ENCODE measurements at regions not wholly inside any gene's neighbourhood (a gene's known extent, or its start where the extent isn't known, plus 50 kb on each side); places are given as distances from the start of the nearest gene placed in this dataset.

DNA sequence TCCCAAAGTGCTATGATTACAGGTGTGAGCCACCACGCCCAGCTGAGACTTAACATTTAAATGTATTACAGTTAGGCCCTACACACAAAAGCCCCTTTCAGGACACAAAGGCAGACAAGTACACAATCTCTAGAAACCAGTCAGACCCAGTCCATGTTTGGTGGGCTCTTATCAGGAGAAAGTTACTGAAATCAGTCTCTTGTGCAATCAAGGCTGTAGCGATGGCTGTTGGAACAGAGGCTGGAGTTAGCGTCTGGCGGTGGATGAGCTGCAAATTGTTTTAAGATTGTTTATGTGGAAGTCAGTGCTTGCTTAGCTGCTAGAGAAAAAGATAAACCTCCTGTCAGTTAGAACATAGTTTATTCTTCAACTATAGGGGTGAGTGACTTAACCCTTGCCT, 89.5 kb upstream of the SNRPN start:
- TF ChIP-seq, protein P1, sequence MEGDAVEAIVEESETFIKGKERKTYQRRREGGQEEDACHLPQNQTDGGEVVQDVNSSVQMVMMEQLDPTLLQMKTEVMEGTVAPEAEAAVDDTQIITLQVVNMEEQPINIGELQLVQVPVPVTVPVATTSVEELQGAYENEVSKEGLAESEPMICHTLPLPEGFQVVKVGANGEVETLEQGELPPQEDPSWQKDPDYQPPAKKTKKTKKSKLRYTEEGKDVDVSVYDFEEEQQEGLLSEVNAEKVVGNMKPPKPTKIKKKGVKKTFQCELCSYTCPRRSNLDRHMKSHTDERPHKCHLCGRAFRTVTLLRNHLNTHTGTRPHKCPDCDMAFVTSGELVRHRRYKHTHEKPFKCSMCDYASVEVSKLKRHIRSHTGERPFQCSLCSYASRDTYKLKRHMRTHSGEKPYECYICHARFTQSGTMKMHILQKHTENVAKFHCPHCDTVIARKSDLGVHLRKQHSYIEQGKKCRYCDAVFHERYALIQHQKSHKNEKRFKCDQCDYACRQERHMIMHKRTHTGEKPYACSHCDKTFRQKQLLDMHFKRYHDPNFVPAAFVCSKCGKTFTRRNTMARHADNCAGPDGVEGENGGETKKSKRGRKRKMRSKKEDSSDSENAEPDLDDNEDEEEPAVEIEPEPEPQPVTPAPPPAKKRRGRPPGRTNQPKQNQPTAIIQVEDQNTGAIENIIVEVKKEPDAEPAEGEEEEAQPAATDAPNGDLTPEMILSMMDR (IDR thresholded peaks at IDR 0.05; ENCODE audit: insufficient read depth, low read length, poor library complexity, severe bottlenecking): no peak
- no peak for TF ChIP-seq EZH2phosphoT487 (conservative IDR thresholded peaks at IDR 0.05; ENCODE audit: low read length)

All from SU-DHL-6 (cell line).